Astrocyte (in vitro differentiated cells and primary cell): ENCODE measurements at regions not wholly inside any gene's neighbourhood (a gene's known extent, or its start where the extent isn't known, plus 50 kb on each side); places are given as distances from the start of the nearest gene placed in this dataset.

ENCODE experiments used
- DNase-seq: peaks from one replicate; pipeline ENCODE4 v3.0.0-alpha.2; 2010; ENCODE audit warnings: low read depth
- FAIRE-seq: peaks from 2 replicates; lab custom pipeline; 2011; peaks lifted over from hg19 to GRCh38; lab: Jason Lieb, UNC
- H2AFZ ChIP-seq: 2 replicates; pipeline ENCODE4 v1.6.0; 2012; ENCODE audit warnings: low read depth, low read length, inconsistent platforms
- H3K27ac ChIP-seq: 2 replicates; pipeline ENCODE4 v1.5.1; 2011; ENCODE audit warnings: low read depth, low read length, inconsistent platforms
- H3K27me3 ChIP-seq: 2 replicates; pipeline ENCODE4 v1.6.0; 2011; ENCODE audit warnings: low read length, inconsistent platforms; ENCODE audit not compliant: insufficient read depth
- H3K36me3 ChIP-seq: 2 replicates; pipeline ENCODE4 v1.5.1; 2011; ENCODE audit warnings: low read length, inconsistent platforms; ENCODE audit not compliant: insufficient read depth
- H3K4me1 ChIP-seq: 2 replicates; pipeline ENCODE4 v1.5.1; 2011; ENCODE audit warnings: low read length, inconsistent platforms; ENCODE audit not compliant: insufficient read depth
- H3K4me2 ChIP-seq: 2 replicates; pipeline ENCODE4 v1.6.0; 2012; ENCODE audit warnings: low read length, inconsistent platforms
- H3K4me3 ChIP-seq: 2 replicates; pipeline ENCODE4 v1.5.1; 2011; ENCODE audit warnings: low read depth, mild to moderate bottlenecking, low read length, inconsistent platforms; ENCODE audit not compliant: insufficient read depth
- H3K79me2 ChIP-seq: 2 replicates; pipeline ENCODE4 v1.6.0; 2012; ENCODE audit warnings: mild to moderate bottlenecking, low read length, inconsistent platforms; ENCODE audit not compliant: insufficient read depth
- H3K9ac ChIP-seq: 2 replicates; pipeline ENCODE4 v1.6.0; 2012; ENCODE audit warnings: mild to moderate bottlenecking, low read length, inconsistent platforms
- H3K9me3 ChIP-seq: 2 replicates; pipeline ENCODE4 v1.5.1; 2012; ENCODE audit warnings: low read depth, mild to moderate bottlenecking, low read length, inconsistent platforms; ENCODE audit not compliant: insufficient read depth
- H4K20me1 ChIP-seq: 2 replicates; pipeline ENCODE4 v1.6.0; 2012; ENCODE audit warnings: low read length, inconsistent platforms; ENCODE audit not compliant: insufficient read depth
- H3K27ac Mint-ChIP-seq: one replicate; pipeline ENCODE4 v1.8.0; 2021; ENCODE audit warnings: mild to moderate bottlenecking, mixed read lengths; ENCODE audit not compliant: unreplicated experiment
- H3K27me3 Mint-ChIP-seq: one replicate; pipeline ENCODE4 v1.8.0; 2021; ENCODE audit warnings: low read depth, mixed read lengths; ENCODE audit not compliant: unreplicated experiment
- H3K36me3 Mint-ChIP-seq: one replicate; pipeline ENCODE4 v1.8.0; 2021; ENCODE audit warnings: low read depth, mixed read lengths; ENCODE audit not compliant: unreplicated experiment
- H3K4me1 Mint-ChIP-seq: one replicate; pipeline ENCODE4 v1.8.0; 2021; ENCODE audit warnings: low read depth, mixed read lengths; ENCODE audit not compliant: unreplicated experiment
- H3K4me3 Mint-ChIP-seq: one replicate; pipeline ENCODE4 v1.8.0; 2021; ENCODE audit warnings: mild to moderate bottlenecking, moderate library complexity, mixed read lengths; ENCODE audit not compliant: unreplicated experiment
- H3K9me3 Mint-ChIP-seq: one replicate; pipeline ENCODE4 v1.8.0; 2021; ENCODE audit warnings: mild to moderate bottlenecking, mixed read lengths; ENCODE audit not compliant: unreplicated experiment
- EZH2 ChIP-seq: IDR thresholded peaks from 2 replicates; pipeline ENCODE4 v1.6.1; 2012; ENCODE audit warnings: mild to moderate bottlenecking, low read length, inconsistent platforms; ENCODE audit not compliant: insufficient read depth
- TF ChIP-seq, protein P1 (sequence below): IDR thresholded peaks from 2 replicates; pipeline ENCODE4 v1.5.1; 2011; ENCODE audit warnings: low read depth, mild to moderate bottlenecking, inconsistent platforms, low read length, moderate library complexity; ENCODE audit not compliant: insufficient read depth

GRCh38 chr21:17738176-17738953 is 80.8 kb downstream of the C21orf91 start:
- Mint-ChIP-seq H3K36me3 (no peaks in the 10 kb centered on the region), H3K27ac (no peak overlapping the region), H3K27me3 (no peaks in the 10 kb centered on the region), H3K4me1 (no peaks in the 10 kb centered on the region), H3K4me3 (no peak overlapping the region), H3K9me3 (peaks cover 12% of the 10 kb centered on the region)
- DNase-seq (no peak), FAIRE-seq (no peak)
- Histone ChIP-seq H3K4me3 (no peak overlapping the region), H3K4me2 (no peak overlapping the region), H4K20me1 (no peaks in the 10 kb centered on the region), H3K79me2 (no peaks in the 10 kb centered on the region), H2AFZ (no peak overlapping the region), H3K4me1 (no peaks in the 10 kb centered on the region), H3K36me3 (no peaks in the 10 kb centered on the region), H3K27ac (no peak overlapping the region), H3K9me3 (no peaks in the 10 kb centered on the region), H3K27me3 (no peaks in the 10 kb centered on the region), H3K9ac (no peak overlapping the region)
- no peak for TF ChIP-seq EZH2
- TF ChIP-seq, protein P1, sequence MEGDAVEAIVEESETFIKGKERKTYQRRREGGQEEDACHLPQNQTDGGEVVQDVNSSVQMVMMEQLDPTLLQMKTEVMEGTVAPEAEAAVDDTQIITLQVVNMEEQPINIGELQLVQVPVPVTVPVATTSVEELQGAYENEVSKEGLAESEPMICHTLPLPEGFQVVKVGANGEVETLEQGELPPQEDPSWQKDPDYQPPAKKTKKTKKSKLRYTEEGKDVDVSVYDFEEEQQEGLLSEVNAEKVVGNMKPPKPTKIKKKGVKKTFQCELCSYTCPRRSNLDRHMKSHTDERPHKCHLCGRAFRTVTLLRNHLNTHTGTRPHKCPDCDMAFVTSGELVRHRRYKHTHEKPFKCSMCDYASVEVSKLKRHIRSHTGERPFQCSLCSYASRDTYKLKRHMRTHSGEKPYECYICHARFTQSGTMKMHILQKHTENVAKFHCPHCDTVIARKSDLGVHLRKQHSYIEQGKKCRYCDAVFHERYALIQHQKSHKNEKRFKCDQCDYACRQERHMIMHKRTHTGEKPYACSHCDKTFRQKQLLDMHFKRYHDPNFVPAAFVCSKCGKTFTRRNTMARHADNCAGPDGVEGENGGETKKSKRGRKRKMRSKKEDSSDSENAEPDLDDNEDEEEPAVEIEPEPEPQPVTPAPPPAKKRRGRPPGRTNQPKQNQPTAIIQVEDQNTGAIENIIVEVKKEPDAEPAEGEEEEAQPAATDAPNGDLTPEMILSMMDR: no peak

- Histone ChIP-seq H3K27ac (no peak overlapping the region), H3K4me2 (no peak overlapping the region), H3K27me3 (no peaks in the 10 kb centered on the region), H3K9ac (no peak overlapping the region), H3K79me2 (no peaks in the 10 kb centered on the region), H2AFZ (no peak overlapping the region), H3K4me1 (no peaks in the 10 kb centered on the region), H3K4me3 (no peak overlapping the region), H3K36me3 (no peaks in the 10 kb centered on the region), H4K20me1 (no peaks in the 10 kb centered on the region), H3K9me3 (no peaks in the 10 kb centered on the region)
- no peak for TF ChIP-seq EZH2
- TF ChIP-seq, protein P1: no peak
- Mint-ChIP-seq H3K9me3 (peaks cover 8% of the 10 kb centered on the region), H3K27me3 (no peaks in the 10 kb centered on the region), H3K36me3 (no peaks in the 10 kb centered on the region), H3K27ac (no peak overlapping the region), H3K4me1 (peaks cover under 1% of the 10 kb centered on the region), H3K4me3 (no peak overlapping the region)
- no peak for FAIRE-seq
- DNase-seq: no peak
Measured at GRCh38 chr21:17736072-17736471, 83.1 kb downstream of the C21orf91 start.

- H3K9ac ChIP-seq: no peak overlapping the region
- no peaks in the 10 kb centered on the region for H3K36me3 ChIP-seq
- no peaks in the 10 kb centered on the region for H3K27me3 ChIP-seq
- TF ChIP-seq EZH2: no peak
- TF ChIP-seq, protein P1: no peak
- no peak overlapping the region for H2AFZ ChIP-seq
- H3K9me3 ChIP-seq: no peaks in the 10 kb centered on the region
- no peak overlapping the region for H3K27ac ChIP-seq
- H4K20me1 ChIP-seq: no peaks in the 10 kb centered on the region
- H3K4me2 ChIP-seq: no peak overlapping the region
- H3K4me3 Mint-ChIP-seq: no peak overlapping the region
- H3K27ac Mint-ChIP-seq: no peak overlapping the region
- no peak overlapping the region for H3K4me3 ChIP-seq
- H3K4me1 Mint-ChIP-seq: peaks cover 8% of the 10 kb centered on the region
- no peaks in the 10 kb centered on the region for H3K36me3 Mint-ChIP-seq
- H3K79me2 ChIP-seq: no peaks in the 10 kb centered on the region
- peaks cover 7% of the 10 kb centered on the region for H3K9me3 Mint-ChIP-seq
- no peak for DNase-seq
- H3K27me3 Mint-ChIP-seq: no peaks in the 10 kb centered on the region
- H3K4me1 ChIP-seq: no peaks in the 10 kb centered on the region
- no peak for FAIRE-seq
Measured at GRCh38 chr21:17733209-17733608, 85.9 kb downstream of the C21orf91 start.
